ENCODE measurements at regions not wholly inside any gene's neighbourhood (a gene's known extent, or its start where the extent isn't known, plus 50 kb on each side); places are given as distances from the start of the nearest gene placed in this dataset.

- 91 to 94% (median 92%) methylated on average over 4 of the region's 4 CpGs for WGBS, 3 donors
- Histone ChIP-seq H3K27ac (no peak overlapping the region), H3K4me1 (ENCODE audit: insufficient read depth) (no peaks in the 10 kb centered on the region), H3K27me3 (no peaks in the 10 kb centered on the region), H3K36me3 (no peaks in the 10 kb centered on the region), H3K4me3 (no peak overlapping the region), H3K9me3 (no peaks in the 10 kb centered on the region)
- TF ChIP-seq POLR2A (IDR thresholded peaks at IDR 0.05) (no peak), CTCF (IDR thresholded peaks at IDR 0.05) (no peak), EP300 (IDR thresholded peaks at IDR 0.05) (no peak)
- no peak for DNase-seq
- intact Hi-C loops (cut with DNase I), result no loop called here
Measured at GRCh38 chr11:104602643-104603042, 295.6 kb downstream of the CASP12 start.

- TF ChIP-seq CTCF (IDR thresholded peaks at IDR 0.05) (no peak), POLR2A (IDR thresholded peaks at IDR 0.05) (no peak), EP300 (IDR thresholded peaks at IDR 0.05) (no peak)
- DNase-seq, result no peak
- 96 to 98% (median 97%) methylated on average over 2 of the region's 2 CpGs for WGBS, 3 donors
- no peak overlapping the region for H3K27ac ChIP-seq
- H3K9me3 ChIP-seq, result no peaks in the 10 kb centered on the region
- H3K4me1 ChIP-seq (ENCODE audit: insufficient read depth), result no peaks in the 10 kb centered on the region
- H3K36me3 ChIP-seq, result no peaks in the 10 kb centered on the region
- intact Hi-C loops (cut with DNase I), result loop anchor here in 1 of 4 donors (10.0 kb wide), 1 partner anchor 910 kb away; no protein-coding TSS in a partner anchor
- no peaks in the 10 kb centered on the region for H3K27me3 ChIP-seq
- no peak overlapping the region for H3K4me3 ChIP-seq
Measured at GRCh38 chr11:104594228-104594958, 303.9 kb downstream of the CASP12 start.

GRCh38 chr11:104588970-104589369 is 309.3 kb downstream of the CASP12 start:
- no peaks in the 10 kb centered on the region for H3K4me1 ChIP-seq (ENCODE audit: insufficient read depth)
- no peak overlapping the region for H3K4me3 ChIP-seq
- TF ChIP-seq CTCF (IDR thresholded peaks at IDR 0.05) (no peak), EP300 (IDR thresholded peaks at IDR 0.05) (no peak), POLR2A (IDR thresholded peaks at IDR 0.05) (no peak)
- no peaks in the 10 kb centered on the region for H3K27me3 ChIP-seq
- H3K27ac ChIP-seq, result no peak overlapping the region
- H3K9me3 ChIP-seq, result no peaks in the 10 kb centered on the region
- no peak for DNase-seq
- WGBS, 3 donors, result 36 to 40% (median 38%) methylated on average over 1 of the region's 1 CpG
- intact Hi-C loops (cut with DNase I), result no loop called here
- no peaks in the 10 kb centered on the region for H3K36me3 ChIP-seq

- Histone ChIP-seq H3K36me3 (no peaks in the 10 kb centered on the region), H3K27ac (no peak overlapping the region), H3K9me3 (no peaks in the 10 kb centered on the region), H3K4me3 (no peak overlapping the region), H3K4me1 (ENCODE audit: insufficient read depth) (no peaks in the 10 kb centered on the region), H3K27me3 (no peaks in the 10 kb centered on the region)
- DNase-seq, result no peak
- intact Hi-C loops (cut with DNase I), result no loop called here
- 63 to 79% (median 75%) methylated on average over 2 of the region's 2 CpGs for WGBS, 3 donors
- TF ChIP-seq POLR2A (IDR thresholded peaks at IDR 0.05) (no peak), EP300 (IDR thresholded peaks at IDR 0.05) (no peak), CTCF (IDR thresholded peaks at IDR 0.05) (no peak)
Measured at GRCh38 chr11:104588446-104588845, 309.8 kb downstream of the CASP12 start.

Data from ovary (tissue), 7 donors.